ENCODE measurements at regions not wholly inside any gene's neighbourhood (a gene's known extent, or its start where the extent isn't known, plus 50 kb on each side); places are given as distances from the start of the nearest gene placed in this dataset.
"Not testable (repeated sequence)": the region's sequence is repeated elsewhere in the genome, so short reads cannot be mapped to it uniquely, and the experiment has no call there.

- no peak for DNase-seq (ENCODE audit: low read depth in 4 of 4, low spot score in 1 of 4)
These were observed 933.3 kb downstream of the GRID1 start for GRCh38 chr10:85433248-85433647.

- DNase-seq (ENCODE audit: low read depth in 4 of 4, low spot score in 1 of 4): no peak
These were observed 921.7 kb downstream of the GRID1 start for GRCh38 chr10:85444868-85445267.

GRCh38 chr10:85445702-85446101, 920.9 kb downstream of the GRID1 start:
- no peak for DNase-seq (ENCODE audit: low read depth in 4 of 4, low spot score in 1 of 4)

GRCh38 chr10:85446827-85447226, 919.8 kb downstream of the GRID1 start:
- DNase-seq (ENCODE audit: low read depth in 4 of 4, low spot score in 1 of 4): no peak

GRCh38 chr10:85447690-85448089, 918.9 kb downstream of the GRID1 start:
- DNase-seq (ENCODE audit: low read depth in 4 of 4, low spot score in 1 of 4): no peak

- no peak for DNase-seq (ENCODE audit: low read depth in 4 of 4, low spot score in 1 of 4)
These were observed 917.9 kb downstream of the GRID1 start for GRCh38 chr10:85448716-85449115.

GRCh38 chr10:85454386-85454785, 912.2 kb downstream of the GRID1 start:
- DNase-seq (ENCODE audit: low read depth in 4 of 4, low spot score in 1 of 4): no peak

- no peak for DNase-seq (ENCODE audit: low read depth in 4 of 4, low spot score in 1 of 4)
These were observed 909.4 kb downstream of the GRID1 start for GRCh38 chr10:85457191-85457590.

GRCh38 chr10:85458324-85458723, 908.3 kb downstream of the GRID1 start:
- DNase-seq (ENCODE audit: low read depth in 4 of 4, low spot score in 1 of 4): no peak

- no peak for DNase-seq (ENCODE audit: low read depth in 4 of 4, low spot score in 1 of 4)
These were observed 906.7 kb downstream of the GRID1 start for GRCh38 chr10:85459906-85460305.

- DNase-seq (ENCODE audit: low read depth in 4 of 4, low spot score in 1 of 4): no peak
These were observed 902.3 kb downstream of the GRID1 start for GRCh38 chr10:85464336-85464735.

GRCh38 chr10:85477979-85478378, 888.6 kb downstream of the GRID1 start:
- DNase-seq (ENCODE audit: low read depth in 4 of 4, low spot score in 1 of 4): no peak

GRCh38 chr10:85490431-85490830, 876.2 kb downstream of the GRID1 start:
- no peak for DNase-seq (ENCODE audit: low read depth in 4 of 4, low spot score in 1 of 4)

- no peak for DNase-seq (ENCODE audit: low read depth in 4 of 4, low spot score in 1 of 4)
These were observed 874.9 kb downstream of the GRID1 start for GRCh38 chr10:85491652-85492051.

- DNase-seq (ENCODE audit: low read depth in 4 of 4, low spot score in 1 of 4): no peak
These were observed 873.9 kb downstream of the GRID1 start for GRCh38 chr10:85492684-85493083.

- DNase-seq (ENCODE audit: low read depth in 4 of 4, low spot score in 1 of 4): no peak
These were observed 872.9 kb downstream of the GRID1 start for GRCh38 chr10:85493703-85494102.

- DNase-seq (ENCODE audit: low read depth in 4 of 4, low spot score in 1 of 4): not testable (repeated sequence)
These were observed 862.0 kb downstream of the GRID1 start for GRCh38 chr10:85504641-85505040.

- DNase-seq (ENCODE audit: low read depth in 4 of 4, low spot score in 1 of 4): no peak
These were observed 858.4 kb downstream of the GRID1 start for GRCh38 chr10:85508159-85508558.

GRCh38 chr10:85510682-85511081, 855.9 kb downstream of the GRID1 start:
- DNase-seq (ENCODE audit: low read depth in 4 of 4, low spot score in 1 of 4): no peak

- DNase-seq (ENCODE audit: low read depth in 4 of 4, low spot score in 1 of 4): no peak
These were observed 853.2 kb downstream of the GRID1 start for GRCh38 chr10:85513436-85513835.

- no peak for DNase-seq (ENCODE audit: low read depth in 4 of 4, low spot score in 1 of 4)
These were observed 851.3 kb downstream of the GRID1 start for GRCh38 chr10:85515316-85515715.

GRCh38 chr10:85524001-85524666, 842.5 kb downstream of the GRID1 start:
- DNase-seq (ENCODE audit: low read depth in 4 of 4, low spot score in 1 of 4): no peak

- no peak for DNase-seq (ENCODE audit: low read depth in 4 of 4, low spot score in 1 of 4)
These were observed 838.8 kb downstream of the GRID1 start for GRCh38 chr10:85527616-85528317.
